ENCODE measurements at regions not wholly inside any gene's neighbourhood (a gene's known extent, or its start where the extent isn't known, plus 50 kb on each side); places are given as distances from the start of the nearest gene placed in this dataset.

- Histone ChIP-seq H3K27ac (no peak overlapping the region), H3K4me1 (no peaks in the 10 kb centered on the region), H3K27me3 (ENCODE audit: insufficient read depth in 3 of 3, low read length in 2 of 3) (no peaks in the 10 kb centered on the region), H3K4me3 (no peak overlapping the region), H3K36me3 (ENCODE audit: insufficient read depth in 1 of 2, low read depth in 1 of 2) (no peaks in the 10 kb centered on the region), H3K9me3 (no peaks in the 10 kb centered on the region)
- DNase-seq (no peak), ATAC-seq (no peak)
- 70 to 75% (median 74%) methylated on average over 1 of the region's 1 CpG for WGBS, 3 donors
- TF ChIP-seq CTCF (IDR thresholded peaks at IDR 0.05) = no peak
- intact Hi-C loops (cut with DNase I) = no loop called here
These were observed 110.9 kb upstream of the HDAC9 start for GRCh38 chr7:18384491-18385143.

- DNase-seq (no peak), ATAC-seq (no peak)
- Histone ChIP-seq H3K36me3 (ENCODE audit: insufficient read depth in 1 of 2, low read depth in 1 of 2) (no peaks in the 10 kb centered on the region), H3K4me3 (no peak overlapping the region), H3K4me1 (peaks cover 3% of the 10 kb centered on the region), H3K27me3 (ENCODE audit: insufficient read depth in 3 of 3, low read length in 2 of 3) (no peaks in the 10 kb centered on the region), H3K27ac (no peak overlapping the region), H3K9me3 (no peaks in the 10 kb centered on the region)
- whole genome bisulfite sequencing, 3 donors = 50 to 66% (median 60%) methylated on average over 4 of the region's 4 CpGs
- intact Hi-C loops (cut with DNase I) = no loop called here
- no peak for TF ChIP-seq CTCF (IDR thresholded peaks at IDR 0.05)
These were observed 108.9 kb upstream of the HDAC9 start for GRCh38 chr7:18386607-18387006.

GRCh38 chr7:18387191-18387735 is 108.3 kb upstream of the HDAC9 start:
- Histone ChIP-seq H3K27me3 (ENCODE audit: insufficient read depth in 3 of 3, low read length in 2 of 3) (no peaks in the 10 kb centered on the region), H3K9me3 (no peaks in the 10 kb centered on the region), H3K4me1 (peaks cover 3% of the 10 kb centered on the region), H3K27ac (no peak overlapping the region), H3K4me3 (no peak overlapping the region), H3K36me3 (ENCODE audit: insufficient read depth in 1 of 2, low read depth in 1 of 2) (no peaks in the 10 kb centered on the region)
- ATAC-seq (no peak), DNase-seq (no peak)
- intact Hi-C loops (cut with DNase I) = no loop called here
- no peak for TF ChIP-seq CTCF (IDR thresholded peaks at IDR 0.05)
- 77 to 83% (median 78%) methylated on average over 2 of the region's 2 CpGs for WGBS, 3 donors

- Histone ChIP-seq H3K27ac (no peak overlapping the region), H3K27me3 (ENCODE audit: insufficient read depth in 3 of 3, low read length in 2 of 3) (no peaks in the 10 kb centered on the region), H3K4me1 (peaks cover 3% of the 10 kb centered on the region), H3K9me3 (no peaks in the 10 kb centered on the region), H3K36me3 (ENCODE audit: insufficient read depth in 1 of 2, low read depth in 1 of 2) (no peaks in the 10 kb centered on the region), H3K4me3 (no peak overlapping the region)
- ATAC-seq (no peak), DNase-seq (no peak)
- no peak for TF ChIP-seq CTCF (IDR thresholded peaks at IDR 0.05)
- WGBS, 3 donors = 49 to 60% (median 59%) methylated on average over 3 of the region's 3 CpGs
- intact Hi-C loops (cut with DNase I) = no loop called here
These were observed 105.0 kb upstream of the HDAC9 start for GRCh38 chr7:18390535-18390907.

Data from psoas muscle (tissue), 7 donors.